SK-N-MC (cell line): ENCODE measurements at regions not wholly inside any gene's neighbourhood (a gene's known extent, or its start where the extent isn't known, plus 50 kb on each side); places are given as distances from the start of the nearest gene placed in this dataset.

Experiments used
- DNase-seq: peaks from one replicate; pipeline ENCODE4 v3.0.0-alpha.2; 2011; ENCODE audit warnings: low read depth, low spot score
- H3K27ac ChIP-seq: fragments of 200-600 bp; sonication (generic); 2 replicates; pipeline ENCODE4 v1.5.1; 2016; ENCODE audit warnings: mixed run types
- H3K36me3 ChIP-seq: fragments of 200-600 bp; sonication (generic); 2 replicates; pipeline ENCODE4 v1.6.1; 2017; ENCODE audit warnings: antibody characterized with exemption, low read length, mixed read lengths; ENCODE audit not compliant: insufficient read depth
- H3K4me3 ChIP-seq: fragments of 200-600 bp; sonication (generic); 2 replicates; pipeline ENCODE4 v1.5.1; 2016
- H3K9ac ChIP-seq: fragments of 200-600 bp; sonication (generic); 2 replicates; pipeline ENCODE4 v1.8.0; 2017; ENCODE audit warnings: mixed run types, mixed read lengths; ENCODE audit not compliant: insufficient read length
- H3K9me3 ChIP-seq: fragments of 200-600 bp; sonication (generic); 2 replicates; pipeline ENCODE4 v1.6.1; 2017; ENCODE audit warnings: low read depth, mild to moderate bottlenecking, antibody characterized with exemption, low read length, moderate library complexity, mixed read lengths
- EZH2 ChIP-seq: fragments of 200-600 bp; sonication (generic); IDR thresholded peaks from one replicate; pipeline ENCODE4 v1.6.1; 2017; ENCODE audit warnings: antibody characterized with exemption
- FOXP2 ChIP-seq: optimal IDR thresholded peaks from 2 replicates; pipeline ENCODE3; 2011; ENCODE audit warnings: mild to moderate bottlenecking, moderate library complexity; ENCODE audit not compliant: insufficient read depth; ENCODE audit errors: extremely low read length, control extremely low read depth
- POLR2AphosphoS5 ChIP-seq: IDR thresholded peaks from 2 replicates; pipeline ENCODE4 v1.6.1; 2012; ENCODE audit warnings: mild to moderate bottlenecking, low read depth, low read length, borderline replicate concordance

DNA sequence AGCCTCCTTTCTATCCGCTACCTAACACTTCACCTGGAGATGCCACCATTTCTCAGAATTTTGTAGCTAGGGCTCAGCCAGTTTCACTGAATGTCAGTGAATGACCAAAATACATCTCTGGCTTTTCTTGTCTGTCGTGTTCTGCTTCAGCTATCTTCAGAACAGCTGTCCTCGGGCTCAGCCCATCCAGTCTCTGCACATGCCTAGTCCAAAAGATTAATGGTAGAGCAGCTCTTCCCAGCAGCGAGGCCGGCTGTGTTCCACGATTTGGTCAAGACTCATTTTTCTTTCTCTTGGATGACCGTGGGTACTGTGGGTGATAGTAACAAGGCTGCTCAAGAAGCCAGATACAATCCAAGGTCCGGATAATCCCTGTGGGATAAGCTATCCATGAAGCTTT, 342.8 kb downstream of the GABRG2 start:
- H3K9me3 ChIP-seq, result no peaks in the 10 kb centered on the region
- TF ChIP-seq EZH2 (no peak), FOXP2 (no peak), POLR2AphosphoS5 (no peak)
- H3K4me3 ChIP-seq, result no peak overlapping the region
- DNase-seq, result no peak
- H3K27ac ChIP-seq, result no peak overlapping the region
- no peaks in the 10 kb centered on the region for H3K36me3 ChIP-seq
- H3K9ac ChIP-seq, result no peak overlapping the region

DNA sequence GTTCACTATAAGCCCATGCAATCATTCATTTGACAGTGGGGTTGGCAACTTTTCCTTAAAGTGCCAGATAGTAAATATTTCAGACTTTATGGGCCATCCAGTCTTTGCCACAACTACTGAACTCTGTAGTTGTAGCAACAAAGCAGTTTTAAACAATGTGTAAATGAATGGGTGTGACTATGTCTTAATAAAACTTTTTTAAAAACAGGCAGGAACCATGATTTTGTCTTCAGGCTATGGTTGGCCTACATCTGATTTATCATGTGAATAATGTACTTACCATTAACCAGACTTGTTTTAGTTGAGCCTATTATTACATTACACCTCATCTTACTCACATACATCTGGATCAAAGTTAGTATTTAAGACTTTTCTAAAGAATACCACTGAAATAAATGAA, 361.6 kb downstream of the GABRG2 start:
- no peak overlapping the region for H3K27ac ChIP-seq
- TF ChIP-seq POLR2AphosphoS5 (no peak), FOXP2 (no peak), EZH2 (no peak)
- H3K9me3 ChIP-seq, result no peaks in the 10 kb centered on the region
- H3K9ac ChIP-seq, result no peak overlapping the region
- no peaks in the 10 kb centered on the region for H3K36me3 ChIP-seq
- DNase-seq, result no peak
- no peak overlapping the region for H3K4me3 ChIP-seq

DNA sequence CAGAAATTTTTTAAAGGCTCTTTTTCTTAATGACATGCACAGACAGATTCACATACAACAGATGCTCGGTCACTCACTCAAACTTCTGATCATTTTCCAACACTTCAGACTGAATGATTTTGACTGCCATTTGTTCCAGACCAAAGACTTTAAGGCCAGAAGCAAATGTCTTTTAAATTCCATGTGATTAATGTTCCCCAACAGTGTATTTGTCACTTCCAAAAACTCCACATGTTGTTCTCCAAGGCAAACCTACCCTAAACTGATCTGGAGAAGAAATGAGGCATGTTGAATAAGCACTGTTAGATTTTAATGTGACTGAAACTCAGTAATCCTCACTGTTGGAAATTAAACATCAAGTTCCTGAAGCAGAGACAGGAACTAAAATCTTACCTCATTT, 366.7 kb downstream of the GABRG2 start:
- TF ChIP-seq POLR2AphosphoS5 (no peak), EZH2 (no peak), FOXP2 (no peak)
- H3K36me3 ChIP-seq, result no peaks in the 10 kb centered on the region
- DNase-seq, result no peak
- H3K9ac ChIP-seq, result no peak overlapping the region
- H3K27ac ChIP-seq, result no peak overlapping the region
- no peak overlapping the region for H3K4me3 ChIP-seq
- no peaks in the 10 kb centered on the region for H3K9me3 ChIP-seq

DNA sequence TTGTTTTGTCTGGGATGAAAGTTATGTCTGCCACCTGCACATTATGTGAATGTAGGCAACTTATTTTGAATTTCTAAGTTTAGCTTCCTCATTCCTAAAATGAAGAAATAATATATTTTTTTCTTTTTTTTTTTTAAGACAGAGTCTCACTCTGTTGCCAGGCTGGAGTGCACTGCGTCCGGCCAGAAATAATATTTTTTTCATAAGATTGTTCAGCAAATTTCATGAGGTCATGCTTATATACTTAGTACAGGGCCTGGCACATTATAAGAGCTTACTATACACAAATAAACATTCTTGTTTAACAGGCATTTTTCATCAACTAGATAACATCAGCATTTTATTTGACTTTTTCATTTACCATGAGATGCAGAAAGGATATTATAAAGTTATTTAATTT, 368.5 kb downstream of the GABRG2 start:
- Histone ChIP-seq H3K9ac (no peak overlapping the region), H3K27ac (no peak overlapping the region), H3K9me3 (no peaks in the 10 kb centered on the region), H3K4me3 (no peak overlapping the region), H3K36me3 (no peaks in the 10 kb centered on the region)
- no peak for DNase-seq
- no peak for TF ChIP-seq FOXP2
- TF ChIP-seq POLR2AphosphoS5, result no peak
- TF ChIP-seq EZH2, result no peak

DNA sequence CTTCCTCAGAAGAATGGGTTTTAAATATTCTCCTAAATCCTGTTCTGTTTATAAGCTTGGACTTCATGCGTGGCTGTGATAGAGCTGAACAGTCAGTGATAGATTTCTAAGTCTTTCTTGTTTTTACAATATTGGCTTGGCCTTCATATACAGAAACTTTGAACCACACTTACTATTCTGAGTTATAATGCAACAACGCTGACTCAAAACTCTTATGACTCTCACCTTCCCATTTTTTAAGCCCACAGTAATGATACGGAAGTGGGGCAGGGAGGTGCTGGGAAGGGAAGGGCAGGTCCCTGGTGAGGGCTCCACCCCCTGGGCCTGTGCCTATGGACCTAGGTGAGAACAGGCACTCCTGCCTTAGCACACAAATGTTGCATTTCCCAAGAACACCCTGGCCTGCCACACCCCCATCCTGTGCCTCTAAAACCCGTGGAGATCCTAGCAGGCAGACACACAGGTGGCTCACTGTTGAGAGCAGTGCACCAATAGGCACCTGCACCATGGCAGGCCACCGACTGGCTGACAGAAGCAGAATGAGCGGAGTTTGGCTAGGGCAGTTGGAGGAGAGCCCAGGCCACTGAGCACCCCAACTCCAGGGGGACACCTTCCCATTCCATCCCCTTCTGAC, 376.7 kb downstream of the GABRG2 start:
- no peak for TF ChIP-seq FOXP2
- H3K4me3 ChIP-seq, result no peak overlapping the region
- no peaks in the 10 kb centered on the region for H3K36me3 ChIP-seq
- H3K27ac ChIP-seq, result no peak overlapping the region
- no peak for DNase-seq
- no peak overlapping the region for H3K9ac ChIP-seq
- H3K9me3 ChIP-seq, result no peaks in the 10 kb centered on the region

DNA sequence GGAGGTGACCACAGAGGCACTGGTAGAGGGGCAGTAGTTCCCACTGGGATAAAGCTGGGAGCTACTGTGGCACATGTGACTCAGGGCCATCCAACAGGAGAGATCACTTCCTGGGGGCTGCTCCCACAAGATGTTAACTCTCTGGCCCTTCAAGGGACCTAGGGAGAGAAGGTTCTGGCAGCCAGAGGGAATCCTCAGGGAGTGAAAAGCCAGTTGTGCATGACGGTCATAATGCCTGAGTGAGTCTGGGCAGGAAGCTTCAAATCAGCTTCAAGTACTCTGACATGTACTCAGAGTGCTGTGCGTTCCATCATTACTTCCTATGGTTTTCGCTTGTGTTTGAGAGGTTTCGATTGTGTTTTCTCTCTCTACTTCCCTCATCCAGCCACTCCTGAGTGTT, 388.5 kb downstream of the GABRG2 start:
- Histone ChIP-seq H3K36me3 (no peaks in the 10 kb centered on the region), H3K27ac (no peak overlapping the region), H3K9me3 (no peaks in the 10 kb centered on the region), H3K9ac (no peak overlapping the region), H3K4me3 (no peak overlapping the region)
- TF ChIP-seq POLR2AphosphoS5 (no peak), EZH2 (no peak), FOXP2 (no peak)
- DNase-seq, result no peak

DNA sequence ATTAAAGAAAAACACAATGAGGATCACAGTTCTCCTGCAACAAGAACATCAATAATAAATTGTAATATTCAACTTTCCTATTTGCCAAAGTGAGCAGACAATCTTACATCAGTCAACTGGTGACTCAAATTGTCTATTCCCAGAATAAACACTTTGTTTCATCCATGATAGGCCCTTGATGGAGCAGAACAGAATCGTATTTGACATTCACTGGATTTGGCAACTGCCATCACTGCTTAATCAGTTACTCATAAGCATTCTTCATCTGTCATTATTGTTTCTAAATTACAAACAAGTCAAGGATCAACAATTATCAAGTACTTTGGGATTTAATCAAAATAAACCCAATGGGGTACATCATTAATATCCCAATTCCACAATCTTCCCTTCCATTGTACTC, 398.4 kb downstream of the GABRG2 start:
- Histone ChIP-seq H3K27ac (no peak overlapping the region), H3K9me3 (no peaks in the 10 kb centered on the region), H3K36me3 (no peaks in the 10 kb centered on the region), H3K9ac (no peak overlapping the region), H3K4me3 (no peak overlapping the region)
- DNase-seq, result no peak
- TF ChIP-seq FOXP2 (no peak), EZH2 (no peak), POLR2AphosphoS5 (no peak)

DNA sequence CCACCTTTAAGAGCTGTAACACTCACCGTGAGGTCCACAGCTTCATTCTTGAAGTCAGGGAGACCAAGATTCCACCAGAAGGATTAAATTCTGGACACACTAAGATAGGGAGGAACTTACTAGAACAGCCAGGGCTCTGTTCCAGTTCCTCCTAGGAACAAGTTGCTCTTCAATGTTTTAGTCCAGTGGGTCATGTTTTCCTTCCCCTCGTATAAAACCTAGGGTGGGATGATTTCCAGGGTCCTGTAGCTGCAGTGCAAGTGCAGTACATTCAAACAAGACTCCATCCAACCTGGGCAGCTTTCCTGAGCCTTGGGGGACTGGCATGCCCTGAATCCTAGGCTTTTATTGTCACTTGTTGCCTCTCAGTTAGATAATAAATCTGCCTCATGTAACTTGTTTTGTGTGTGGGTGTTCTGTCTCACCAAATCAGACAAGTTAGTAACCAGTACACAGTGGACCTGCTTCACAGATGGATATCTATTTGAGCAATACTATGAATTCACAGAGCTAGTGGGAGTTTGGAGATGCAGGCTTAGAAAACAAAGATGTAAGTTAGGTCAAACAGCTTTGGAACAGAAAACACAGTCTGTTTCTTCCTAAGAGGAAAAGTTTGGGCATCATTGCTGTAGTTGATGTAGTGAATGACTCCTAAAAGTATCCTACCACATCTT, 405.6 kb downstream of the GABRG2 start:
- Histone ChIP-seq H3K4me3 (no peak overlapping the region), H3K9ac (no peak overlapping the region), H3K36me3 (no peaks in the 10 kb centered on the region), H3K9me3 (no peaks in the 10 kb centered on the region), H3K27ac (no peak overlapping the region)
- no peak for TF ChIP-seq POLR2AphosphoS5
- TF ChIP-seq EZH2, result no peak
- no peak for TF ChIP-seq FOXP2
- no peak for DNase-seq

DNA sequence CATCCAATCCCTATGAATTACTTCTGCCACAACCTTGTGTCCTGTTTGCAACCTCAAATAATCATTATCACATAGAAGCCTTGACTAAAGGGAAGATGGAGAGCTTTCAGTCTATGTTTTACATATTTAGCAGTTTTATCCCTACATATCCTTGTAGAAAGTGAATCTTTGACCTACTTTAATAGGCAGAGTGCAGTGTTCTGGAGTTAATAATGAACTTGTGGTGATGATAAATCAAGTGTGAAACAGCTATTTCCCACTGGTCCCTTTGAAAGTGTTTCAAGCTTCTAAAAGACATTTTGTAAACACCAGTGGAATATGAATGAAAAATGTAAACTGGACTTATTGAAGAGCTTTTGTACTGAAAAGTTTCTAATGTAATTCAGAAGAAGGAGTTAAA, 406.7 kb downstream of the GABRG2 start:
- Histone ChIP-seq H3K9ac (no peak overlapping the region), H3K9me3 (no peaks in the 10 kb centered on the region), H3K4me3 (no peak overlapping the region), H3K36me3 (no peaks in the 10 kb centered on the region), H3K27ac (no peak overlapping the region)
- TF ChIP-seq POLR2AphosphoS5 (no peak), FOXP2 (no peak), EZH2 (no peak)
- no peak for DNase-seq
